H1 (cell line): ENCODE measurements at regions not wholly inside any gene's neighbourhood (a gene's known extent, or its start where the extent isn't known, plus 50 kb on each side); places are given as distances from the start of the nearest gene placed in this dataset.

Experiments
- CTCF ChIA-PET: fragments of 300-600 bp; sonication (Branson Sonifier 250); formaldehyde crosslinking; loops from one replicate; lab custom pipeline; 2021; ENCODE audit not compliant: partially characterized antibody; lab: Charles Lee
- POLR2A ChIA-PET: fragments of 300-600 bp; sonication (Branson Sonifier 250); formaldehyde crosslinking; loops from one replicate; lab custom pipeline; 2021; ENCODE audit warnings: inconsistent platforms; ENCODE audit not compliant: partially characterized antibody; lab: Charles Lee
- DNase-seq, 2 experiments: peaks; one replicate each; pipeline versions ENCODE4 v3.0.0 to v3.0.0-alpha.2; 2010 to 2022; ENCODE audit warnings: low spot score in 2 of 2, low read depth in 1 of 2, mixed read lengths in 1 of 2
- FAIRE-seq: peaks from 2 replicates; lab custom pipeline; 2011; peaks lifted over from hg19 to GRCh38; lab: Jason Lieb, UNC
- H2AFZ ChIP-seq: 2 replicates; pipeline ENCODE4 v1.8.1; 2012; ENCODE audit warnings: low read length, inconsistent platforms
- H2AK5ac ChIP-seq: 2 replicates; pipeline ENCODE4 v1.6.1; 2013; ENCODE audit warnings: low read depth, low read length
- H2BK120ac ChIP-seq: replicated peaks from 2 replicates; pipeline ENCODE3; 2013; ENCODE audit warnings: low read depth, low read length, inconsistent platforms
- H2BK12ac ChIP-seq: 2 replicates; pipeline ENCODE4 v1.6.1; 2013; ENCODE audit warnings: low read depth, low read length
- H2BK15ac ChIP-seq: 2 replicates; pipeline ENCODE4 v1.6.1; 2013; ENCODE audit warnings: low read length
- H2BK20ac ChIP-seq: 2 replicates; pipeline ENCODE4 v1.6.1; 2013; ENCODE audit warnings: low read length
- H2BK5ac ChIP-seq: 2 replicates; pipeline ENCODE4 v1.6.1; 2013; ENCODE audit warnings: low read depth, low read length
- H3K14ac ChIP-seq: 2 replicates; pipeline ENCODE4 v1.6.1; 2013; ENCODE audit warnings: inconsistent platforms; ENCODE audit not compliant: insufficient read length
- H3K18ac ChIP-seq: 2 replicates; pipeline ENCODE4 v1.6.1; 2013; ENCODE audit warnings: low read length; ENCODE audit errors: extremely low read depth
- H3K23ac ChIP-seq: 2 replicates; pipeline ENCODE4 v1.6.1; 2013; ENCODE audit warnings: inconsistent platforms; ENCODE audit not compliant: insufficient read length
- H3K23me2 ChIP-seq: 2 replicates; pipeline ENCODE4 v1.6.1; 2013; ENCODE audit warnings: low read depth, low read length
- H3K27ac ChIP-seq: 2 replicates; pipeline ENCODE4 v1.6.1; 2011; ENCODE audit warnings: low read depth, low read length, inconsistent platforms
- H3K27me3 ChIP-seq, 4 experiments: replicated peaks in 1 of 4; 1 replicate in 1 of 4; 2 replicates in 3 of 4; pipeline versions ENCODE4 v1.6.1 to v1.8.1; 2011 to 2013; ENCODE audit warnings: low read length in 3 of 4, mild to moderate bottlenecking in 3 of 4, inconsistent platforms in 2 of 4, mixed read lengths in 2 of 4, moderate library complexity in 1 of 4; ENCODE audit not compliant: control insufficient read depth in 3 of 4, insufficient read depth in 3 of 4; ENCODE audit errors: extremely low read depth in 1 of 4
- H3K36me3 ChIP-seq, 4 experiments: 2 replicates each; pipeline versions ENCODE4 v1.6.1 to v1.8.1; 2011 to 2013; ENCODE audit warnings: mild to moderate bottlenecking in 4 of 4, low read length in 3 of 4, moderate library complexity in 2 of 4, control low read depth in 1 of 4, inconsistent platforms in 1 of 4; ENCODE audit not compliant: insufficient read depth in 4 of 4, control insufficient read depth in 2 of 4
- H3K4ac ChIP-seq: replicated peaks from 2 replicates; pipeline ENCODE3; 2013; ENCODE audit warnings: low read length, low read depth, mixed read lengths, inconsistent platforms; ENCODE audit not compliant: insufficient read length
- H3K4me1 ChIP-seq, 4 experiments: replicated peaks in 1 of 4; 1 replicate in 1 of 4; 2 replicates in 3 of 4; pipeline versions ENCODE4 v1.6.1 to v1.8.1; 2011 to 2013; ENCODE audit warnings: low read length in 3 of 4, inconsistent platforms in 2 of 4, mixed read lengths in 1 of 4; ENCODE audit not compliant: insufficient read depth in 4 of 4, control insufficient read depth in 3 of 4
- H3K4me2 ChIP-seq, 2 experiments: 2 replicates each; pipeline versions ENCODE4 v1.6.1 to v1.8.1; 2011 to 2013; ENCODE audit warnings: low read depth in 2 of 2, low read length in 2 of 2, control low read depth in 1 of 2, inconsistent platforms in 1 of 2, mild to moderate bottlenecking in 1 of 2; ENCODE audit not compliant: insufficient read depth in 1 of 2
- H3K4me3 ChIP-seq, 4 experiments: fragments of 200-600, 300-600 bp in 1 of 4; sonication (generic), shearing (Covaris generic), sonication (Bioruptor Twin) in 1 of 4; 2 replicates each; pipeline versions ENCODE4 v1.5.1 to v1.8.1; 2011 to 2016; ENCODE audit warnings: low read length in 4 of 4, low read depth in 3 of 4, control low read depth in 2 of 4, inconsistent platforms in 2 of 4, mild to moderate bottlenecking in 2 of 4, mixed read lengths in 1 of 4, moderate library complexity in 1 of 4; ENCODE audit not compliant: insufficient read depth in 2 of 4; ENCODE audit errors: extremely low read depth in 1 of 4
- H3K56ac ChIP-seq: replicated peaks from 2 replicates; pipeline ENCODE3; 2013; ENCODE audit warnings: low read depth, mild to moderate bottlenecking, mixed read lengths, low read length, inconsistent platforms; ENCODE audit not compliant: insufficient read length
- H3K79me1 ChIP-seq: 2 replicates; pipeline ENCODE4 v1.6.1; 2013; ENCODE audit warnings: low read depth, low read length, control low read depth
- H3K79me2 ChIP-seq, 2 experiments: 2 replicates each; pipeline versions ENCODE4 v1.6.1 to v1.8.1; 2012 to 2013; ENCODE audit warnings: low read length in 2 of 2, mild to moderate bottlenecking in 2 of 2, inconsistent platforms in 1 of 2; ENCODE audit not compliant: insufficient read depth in 2 of 2, control insufficient read depth in 1 of 2
- H3K9ac ChIP-seq, 4 experiments: replicated peaks in 1 of 4; 1 replicate in 1 of 4; 2 replicates in 3 of 4; pipeline versions ENCODE4 v1.6.1 to v1.8.1; 2011 to 2013; ENCODE audit warnings: low read depth in 3 of 4, low read length in 3 of 4, control low read depth in 2 of 4, mild to moderate bottlenecking in 2 of 4, moderate library complexity in 2 of 4, inconsistent platforms in 1 of 4; ENCODE audit errors: extremely low read depth in 1 of 4
- H3K9me3 ChIP-seq, 2 experiments: 2 replicates each; pipeline versions ENCODE4 v1.6.1 to v1.8.1; 2012 to 2013; ENCODE audit warnings: mild to moderate bottlenecking in 2 of 2, moderate library complexity in 2 of 2, control low read depth in 1 of 2, inconsistent platforms in 1 of 2, low read depth in 1 of 2, low read length in 1 of 2, mixed read lengths in 1 of 2; ENCODE audit not compliant: insufficient read depth in 2 of 2
- H4K20me1 ChIP-seq, 2 experiments: replicated peaks in 1 of 2; 2 replicates each; pipeline versions ENCODE3 to v1.8.1; 2011 to 2013; ENCODE audit warnings: inconsistent platforms in 2 of 2, low read length in 2 of 2, mild to moderate bottlenecking in 1 of 2; ENCODE audit not compliant: insufficient read depth in 2 of 2, control insufficient read depth in 1 of 2
- H4K5ac ChIP-seq: 2 replicates; pipeline ENCODE4 v1.6.1; 2013; ENCODE audit warnings: low read length, low read depth, mixed read lengths, inconsistent platforms; ENCODE audit not compliant: insufficient read length
- H4K8ac ChIP-seq: 2 replicates; pipeline ENCODE4 v1.8.0; 2013; ENCODE audit warnings: mild to moderate bottlenecking, moderate library complexity, low read length, inconsistent platforms; ENCODE audit not compliant: insufficient read depth; ENCODE audit errors: extremely low read depth
- H4K91ac ChIP-seq: replicated peaks from 2 replicates; pipeline ENCODE3; 2013; ENCODE audit warnings: low read length, mixed read lengths, inconsistent platforms; ENCODE audit not compliant: insufficient read length
- ASH2L ChIP-seq: fragments of 200-600, 300-600 bp; sonication (generic); IDR thresholded peaks from one replicate; pipeline ENCODE4 v1.7.1; 2017; ENCODE audit warnings: low read length
- JUN ChIP-seq: IDR thresholded peaks from 2 replicates; pipeline ENCODE4 v1.6.1; 2011; ENCODE audit warnings: low read depth, mild to moderate bottlenecking, improper control_type of control experiment, low read length
- KDM4A ChIP-seq: IDR thresholded peaks from one replicate; pipeline ENCODE4 v1.7.1; 2012; ENCODE audit warnings: low read depth, mild to moderate bottlenecking, moderate library complexity, low read length, inconsistent platforms; ENCODE audit not compliant: severe bottlenecking
- PHF8 ChIP-seq: fragments of 200-600 bp; sonication (generic); conservative IDR thresholded peaks from 2 replicates; pipeline ENCODE4 v1.7.1; 2012; ENCODE audit warnings: low read depth, mild to moderate bottlenecking, inconsistent platforms, low read length, moderate library complexity
- POU5F1 ChIP-seq: IDR thresholded peaks from 2 replicates; pipeline ENCODE4 v1.6.1; 2011; ENCODE audit warnings: low read depth, mild to moderate bottlenecking, low read length, moderate library complexity
- RAD21 ChIP-seq, 2 experiments: IDR thresholded peaks in 1 of 2; conservative IDR thresholded peaks in 1 of 2; 2 replicates each; pipeline ENCODE4 v1.6.1; 2011; ENCODE audit warnings: low read depth in 2 of 2, low read length in 2 of 2, improper control_type of control experiment in 1 of 2, inconsistent platforms in 1 of 2, mild to moderate bottlenecking in 1 of 2, moderate library complexity in 1 of 2
- SRF ChIP-seq: IDR thresholded peaks from 2 replicates; pipeline ENCODE4 v1.6.1; 2011; ENCODE audit warnings: mild to moderate bottlenecking, low read depth, low read length, moderate library complexity
- WGBS, 2 experiments: shearing (Covaris generic) in 1 of 2; methylation state at CpG; one replicate each; pipeline versions ENCODE4 v1.1.6 to v1.1.7; 2013 to 2015; ENCODE audit warnings: low lambda C conversion rate in 2 of 2, mixed read lengths in 2 of 2, inconsistent platforms in 1 of 2, low coverage in 1 of 2, missing lambda C conversion rate in 1 of 2; ENCODE audit not compliant: insufficient replicate concordance in 2 of 2, insufficient coverage in 1 of 2, insufficient read length in 1 of 2; ENCODE audit errors: extremely low coverage in 1 of 2, missing lambda C conversion rate in 1 of 2; 5-methylcytosine and 5-hydroxymethylcytosine counted together

DNA sequence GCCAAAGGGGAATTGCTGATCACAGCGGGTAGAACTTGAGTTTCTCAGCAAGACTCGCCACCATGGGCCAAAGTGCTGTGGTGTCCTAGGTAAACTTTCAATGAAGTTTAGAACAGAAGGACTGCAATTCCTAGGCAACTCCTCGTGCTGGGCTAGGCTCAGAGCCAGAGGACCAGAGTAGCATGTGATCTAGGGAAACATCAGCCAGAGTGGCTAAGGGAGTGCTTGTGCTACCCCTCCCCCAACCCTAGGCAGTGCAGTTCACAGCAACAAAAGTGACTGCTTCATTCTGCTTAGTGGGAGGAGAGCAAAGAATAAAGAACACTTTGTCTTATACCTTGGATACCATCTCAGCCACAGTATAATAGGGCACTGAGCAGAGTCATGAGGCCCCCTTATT lies 1658.6 kb upstream of the MIR17HG start:
- Histone ChIP-seq H4K20me1 (no peaks in the 10 kb centered on the region), H4K5ac (no peak overlapping the region), H4K91ac (no peak overlapping the region), H3K4me1 (no peaks in the 10 kb centered on the region), H3K4ac (no peak overlapping the region), H3K56ac (no peak overlapping the region), H2AK5ac (no peak overlapping the region), H3K23me2 (no peaks in the 10 kb centered on the region), H3K14ac (no peak overlapping the region), H3K79me2 (no peaks in the 10 kb centered on the region), H2AFZ (peak overlapping the region; percentile 57; the same call in 1 of the 2 replicates), H4K8ac (no peak overlapping the region), H2BK120ac (no peak overlapping the region), H2BK15ac (no peak overlapping the region), H3K23ac (no peak overlapping the region), H2BK12ac (no peak overlapping the region), H3K27ac (no peak overlapping the region), H2BK5ac (no peak overlapping the region), H3K4me3 (no peak overlapping the region), H3K27me3 (no peaks in the 10 kb centered on the region), H3K4me2 (no peak overlapping the region), H3K9ac (no peak overlapping the region), H2BK20ac (no peak overlapping the region), H3K18ac (no peak overlapping the region), H3K79me1 (no peaks in the 10 kb centered on the region), H3K9me3 (no peaks in the 10 kb centered on the region), H3K36me3 (no peaks in the 10 kb centered on the region)
- DNase-seq (no peak), FAIRE-seq (no peak)
- ChIA-PET CTCF (no interaction called here), POLR2A (no interaction called here)
- 95% methylated on average over 3 of the region's 3 CpGs; no CpG with 5 or more reads in 1 of the 2 experiments for WGBS, 2 experiments
- TF ChIP-seq ASH2L (no peak), JUN (no peak), PHF8 (no peak), RAD21 (IDR thresholded peaks at IDR 0.05 in 1 of 2, conservative IDR thresholded peaks at IDR 0.05 in 1 of 2; ENCODE audit: low read depth in 2 of 2, low read length in 2 of 2) (no peak), POU5F1 (no peak), KDM4A (no peak), SRF (no peak)
